Activated CD4-positive, CD25-positive, alpha-beta regulatory T cell treated with anti-CD3 and anti-CD28 coated beads, Interleukin-2, amount 50 U/mL, for 72 hours (primary cell): ENCODE measurements at regions not wholly inside any gene's neighbourhood (a gene's known extent, or its start where the extent isn't known, plus 50 kb on each side); places are given as distances from the start of the nearest gene placed in this dataset.

ENCODE experiments used
- DNase-seq: peaks from one replicate; pipeline ENCODE4 v3.0.0; 2021

DNA sequence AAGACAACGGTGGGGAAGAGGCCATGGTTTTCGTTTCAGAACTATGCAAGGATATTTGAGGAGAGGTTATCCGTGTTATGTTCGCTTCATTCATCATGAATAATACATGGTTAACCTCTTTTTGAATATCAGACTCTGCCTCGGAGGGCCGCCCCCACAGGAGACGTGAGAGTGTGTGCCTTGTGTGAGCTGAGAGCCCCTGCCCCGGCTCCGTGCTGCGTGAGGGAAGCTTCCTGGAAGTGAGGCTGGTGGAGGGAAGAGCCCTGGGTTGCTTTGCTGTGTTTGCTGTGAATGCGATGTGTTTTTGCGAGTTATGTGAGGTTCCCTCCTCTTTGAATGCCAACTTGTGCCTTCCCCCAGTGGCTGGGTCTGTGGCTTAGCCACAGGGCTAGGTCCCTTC is 146.0 kb upstream of the RTL1 start:
- no peak for DNase-seq

DNA sequence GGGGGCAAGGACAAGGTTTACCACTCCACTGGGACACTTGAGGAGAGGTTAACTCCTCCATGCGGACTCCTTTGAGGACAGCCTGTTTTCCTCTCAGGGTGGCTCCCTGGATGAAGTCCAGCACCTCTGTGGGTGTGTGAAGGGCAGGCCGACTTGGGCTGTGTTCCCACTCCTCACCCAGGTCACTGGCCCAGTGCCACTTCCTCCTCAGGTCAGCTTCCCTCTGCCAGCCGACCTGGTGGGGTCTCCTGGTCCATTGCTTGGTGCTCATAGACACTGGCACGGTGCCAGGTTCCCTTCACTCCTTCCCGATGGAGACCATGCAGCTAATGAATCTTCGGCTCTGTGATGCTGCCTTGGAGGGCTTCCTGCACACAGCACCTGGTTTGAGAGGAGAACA is 146.4 kb upstream of the RTL1 start:
- no peak for DNase-seq

GRCh38 chr14:101050901-101051490 is 147.5 kb upstream of the RTL1 start:
- no peak for DNase-seq

GRCh38 chr14:101054671-101055070 is 151.1 kb upstream of the RTL1 start:
- no peak for DNase-seq

DNA sequence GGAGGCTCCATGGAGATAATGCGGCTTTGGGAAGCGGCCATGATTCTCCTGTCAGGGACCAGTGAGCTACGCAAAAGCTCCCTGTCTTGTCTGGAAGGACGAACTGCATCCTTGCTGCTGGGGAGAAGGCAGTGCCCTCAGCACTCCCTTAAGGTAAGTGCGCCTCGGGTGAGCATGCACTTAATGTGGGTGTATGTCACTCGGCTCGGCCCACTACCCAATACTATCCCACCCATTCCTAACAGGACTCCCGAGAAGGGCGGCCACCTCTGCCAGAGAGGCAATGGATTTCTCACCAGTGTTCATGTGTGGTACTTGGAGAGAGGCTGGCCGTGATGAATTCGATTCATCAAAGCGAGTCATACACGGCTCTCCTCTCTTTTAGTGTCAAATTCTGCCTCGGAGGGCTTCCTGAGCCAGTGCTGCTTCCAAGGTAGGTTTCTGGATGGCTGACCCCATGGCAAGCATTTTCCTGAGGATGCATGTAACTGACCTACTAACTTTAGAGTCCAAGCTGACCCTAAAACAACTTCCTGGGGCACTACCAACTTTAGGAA is 151.7 kb upstream of the RTL1 start:
- no peak for DNase-seq

- DNase-seq = no peak
These were observed 152.4 kb upstream of the RTL1 start for GRCh38 chr14:101055776-101056374.

- no peak for DNase-seq
These were observed 152.9 kb upstream of the RTL1 start for GRCh38 chr14:101056446-101056845.

DNA sequence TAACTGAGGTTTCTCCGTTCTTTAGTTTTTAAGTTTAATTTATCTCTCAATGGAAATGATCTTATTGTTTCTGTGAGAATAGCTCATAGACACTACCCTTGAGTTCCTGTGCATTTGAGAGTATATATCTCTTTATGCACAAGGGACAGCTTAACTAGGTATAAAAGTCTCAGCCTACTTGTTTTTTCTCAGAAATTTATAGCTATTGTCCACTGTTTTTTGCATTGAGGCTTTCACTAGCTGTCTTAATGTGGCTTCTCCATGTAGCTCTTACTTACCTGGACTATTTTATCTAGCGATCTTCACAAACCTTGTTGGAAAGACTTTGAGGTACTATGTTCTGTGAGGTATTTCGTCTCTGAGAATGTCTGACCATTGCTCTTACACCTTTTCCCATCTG is 153.9 kb upstream of the RTL1 start:
- DNase-seq = no peak

DNA sequence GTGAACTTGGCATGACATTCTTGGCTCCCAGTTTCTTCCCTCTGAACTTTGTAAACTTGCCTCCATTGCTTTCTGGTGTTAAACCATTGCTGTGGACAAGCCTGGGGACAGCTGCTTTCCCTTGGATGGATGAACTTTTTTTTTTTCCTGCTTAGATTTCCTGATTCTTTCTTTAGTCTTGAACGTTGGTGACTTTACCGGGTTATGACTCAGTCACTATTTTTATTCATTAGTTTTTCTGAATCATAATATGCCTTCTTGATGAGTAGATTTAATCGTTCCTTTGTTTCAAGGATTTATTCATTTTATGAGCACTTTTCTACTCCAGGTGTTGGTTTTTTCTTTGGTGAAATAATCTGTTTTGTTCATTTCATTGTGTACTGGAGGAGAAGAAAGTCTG is 155.0 kb upstream of the RTL1 start:
- no peak for DNase-seq

GRCh38 chr14:101060171-101060601 is 156.7 kb upstream of the RTL1 start:
- no peak for DNase-seq

- no peak for DNase-seq
These were observed 158.0 kb upstream of the RTL1 start for GRCh38 chr14:101061411-101062064.

- no peak for DNase-seq
These were observed 158.5 kb upstream of the RTL1 start for GRCh38 chr14:101062065-101062450.

GRCh38 chr14:101062601-101063000 is 159.1 kb upstream of the RTL1 start:
- DNase-seq = no peak

- no peak for DNase-seq
These were observed 159.6 kb upstream of the RTL1 start for GRCh38 chr14:101063121-101063520.

- no peak for DNase-seq
These were observed 160.7 kb upstream of the RTL1 start for GRCh38 chr14:101064121-101064661.

DNA sequence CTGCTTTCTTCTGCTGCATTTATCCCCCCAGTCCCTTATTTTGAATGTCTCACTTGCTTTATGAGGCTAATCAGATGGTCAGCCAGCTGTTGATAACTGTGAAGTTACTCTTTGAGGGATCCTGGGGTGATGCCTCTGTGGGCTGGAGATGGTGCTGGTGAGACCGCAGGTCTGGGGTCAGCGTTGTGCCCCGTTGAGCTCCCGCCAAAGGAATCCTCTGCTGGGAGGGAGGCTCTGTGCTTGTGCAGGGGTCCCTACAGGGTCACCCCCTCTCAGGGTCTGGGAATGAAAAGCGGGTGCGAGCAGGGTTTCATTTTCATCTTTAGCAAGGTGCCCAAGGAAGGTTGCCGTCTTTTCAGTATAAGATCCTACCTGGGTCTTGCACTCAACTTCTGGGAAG is 161.2 kb upstream of the RTL1 start:
- DNase-seq = no peak

DNA sequence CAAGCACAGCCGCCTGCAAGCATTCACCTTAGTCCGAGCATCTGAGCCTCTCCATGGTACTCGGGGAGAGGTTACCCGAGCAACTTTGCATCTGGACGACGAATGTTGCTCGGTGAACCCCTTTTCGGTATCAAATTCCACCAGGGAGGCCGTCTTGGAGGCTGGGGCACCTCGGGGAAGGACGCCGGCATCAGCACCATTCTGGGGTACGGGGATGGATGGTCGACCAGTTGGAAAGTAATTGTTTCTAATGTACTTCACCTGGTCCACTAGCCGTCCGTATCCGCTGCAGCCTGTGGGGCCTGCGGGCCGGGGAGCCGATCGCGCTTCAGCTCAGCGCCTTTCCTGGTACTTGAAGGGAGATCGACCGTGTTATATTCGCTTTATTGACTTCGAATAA is 161.7 kb upstream of the RTL1 start:
- DNase-seq = no peak

GRCh38 chr14:101065696-101066694 is 162.5 kb upstream of the RTL1 start:
- peak; percentile 9 for DNase-seq

- DNase-seq = peak; percentile 9
These were observed 163.4 kb upstream of the RTL1 start for GRCh38 chr14:101066826-101067510.

GRCh38 chr14:101068313-101069227 is 165.0 kb upstream of the RTL1 start:
- peak; percentile 6 for DNase-seq

- no peak for DNase-seq
These were observed 165.7 kb upstream of the RTL1 start for GRCh38 chr14:101069228-101069549.
